Adipocyte (in vitro differentiated cells): ENCODE measurements at regions not wholly inside any gene's neighbourhood (a gene's known extent, or its start where the extent isn't known, plus 50 kb on each side); places are given as distances from the start of the nearest gene placed in this dataset.
A peak's percentile ranks its signal among the peaks of the same experiment; 100 is the strongest.

Experiments used
- DNase-seq: peaks from one replicate; pipeline ENCODE4 v3.0.0-alpha.2; 2015; ENCODE audit warnings: low read depth
- H3K27me3 ChIP-seq: replicated peaks from 2 replicates; pipeline ENCODE4 v1.7.0; 2013; ENCODE audit warnings: mild to moderate bottlenecking, low read length, moderate library complexity; ENCODE audit not compliant: control insufficient read depth, insufficient read depth
- H3K36me3 ChIP-seq: 2 replicates; pipeline ENCODE4 v1.7.0; 2013; ENCODE audit warnings: low read length, mild to moderate bottlenecking, moderate library complexity; ENCODE audit not compliant: control insufficient read depth, insufficient read depth, severe bottlenecking
- H3K4me1 ChIP-seq: 2 replicates; pipeline ENCODE4 v1.7.0; 2013; ENCODE audit warnings: mild to moderate bottlenecking, low read length, moderate library complexity; ENCODE audit not compliant: control insufficient read depth, insufficient read depth
- H3K4me3 ChIP-seq: 2 replicates; pipeline ENCODE4 v1.7.0; 2013; ENCODE audit warnings: mild to moderate bottlenecking, low read length, moderate library complexity
- H3K9ac ChIP-seq: 2 replicates; pipeline ENCODE4 v1.7.0; 2013; ENCODE audit warnings: mild to moderate bottlenecking, low read length, moderate library complexity
- H3K9me3 ChIP-seq: 2 replicates; pipeline ENCODE4 v1.7.0; 2013; ENCODE audit warnings: mild to moderate bottlenecking, low read length, moderate library complexity; ENCODE audit not compliant: control insufficient read depth

GRCh38 chr3:150097588-150097890 is 126.8 kb upstream of the PFN2 start:
- Histone ChIP-seq H3K27me3 (no peaks in the 10 kb centered on the region), H3K9me3 (peaks cover 14% of the 10 kb centered on the region), H3K4me1 (peaks cover 19% of the 10 kb centered on the region), H3K36me3 (no peaks in the 10 kb centered on the region), H3K9ac (no peak overlapping the region), H3K4me3 (no peak overlapping the region)
- peak; percentile 37 for DNase-seq

GRCh38 chr3:150096700-150097587 is 126.2 kb upstream of the PFN2 start:
- H3K9ac ChIP-seq, result no peak overlapping the region
- DNase-seq, result no peak
- peaks cover 19% of the 10 kb centered on the region for H3K4me1 ChIP-seq
- no peak overlapping the region for H3K4me3 ChIP-seq
- peaks cover 14% of the 10 kb centered on the region for H3K9me3 ChIP-seq
- no peaks in the 10 kb centered on the region for H3K27me3 ChIP-seq
- no peaks in the 10 kb centered on the region for H3K36me3 ChIP-seq

GRCh38 chr3:150094150-150094933 is 123.6 kb upstream of the PFN2 start:
- Histone ChIP-seq H3K27me3 (no peaks in the 10 kb centered on the region), H3K36me3 (no peaks in the 10 kb centered on the region), H3K9ac (no peak overlapping the region), H3K4me3 (no peak overlapping the region), H3K4me1 (peaks cover 19% of the 10 kb centered on the region), H3K9me3 (no peaks in the 10 kb centered on the region)
- DNase-seq, result peak; percentile 24

- Histone ChIP-seq H3K36me3 (no peaks in the 10 kb centered on the region), H3K9ac (no peak overlapping the region), H3K9me3 (peaks cover 2% of the 10 kb centered on the region), H3K4me1 (peaks cover 6% of the 10 kb centered on the region), H3K27me3 (no peaks in the 10 kb centered on the region), H3K4me3 (no peak overlapping the region)
- DNase-seq, result no peak
Measured at GRCh38 chr3:150091626-150092025, 120.9 kb upstream of the PFN2 start.

- Histone ChIP-seq H3K36me3 (no peaks in the 10 kb centered on the region), H3K4me1 (peaks cover 6% of the 10 kb centered on the region), H3K9me3 (peaks cover 2% of the 10 kb centered on the region), H3K9ac (no peak overlapping the region), H3K27me3 (no peaks in the 10 kb centered on the region), H3K4me3 (no peak overlapping the region)
- DNase-seq, result no peak
Measured at GRCh38 chr3:150090877-150091276, 120.2 kb upstream of the PFN2 start.

GRCh38 chr3:150090006-150090405 is 119.3 kb upstream of the PFN2 start:
- no peak overlapping the region for H3K9ac ChIP-seq
- peaks cover 2% of the 10 kb centered on the region for H3K9me3 ChIP-seq
- H3K4me1 ChIP-seq, result peaks cover 6% of the 10 kb centered on the region
- no peaks in the 10 kb centered on the region for H3K27me3 ChIP-seq
- no peaks in the 10 kb centered on the region for H3K36me3 ChIP-seq
- no peak overlapping the region for H3K4me3 ChIP-seq
- DNase-seq, result no peak

GRCh38 chr3:150084128-150084527 is 113.4 kb upstream of the PFN2 start:
- Histone ChIP-seq H3K4me3 (peak overlapping the region; percentile 74), H3K9me3 (peaks cover 2% of the 10 kb centered on the region), H3K27me3 (no peaks in the 10 kb centered on the region), H3K9ac (no peak overlapping the region), H3K36me3 (no peaks in the 10 kb centered on the region), H3K4me1 (peaks cover 20% of the 10 kb centered on the region)
- no peak for DNase-seq

GRCh38 chr3:150083655-150084042 is 113.0 kb upstream of the PFN2 start:
- peak; percentile 65 for DNase-seq
- peaks cover 2% of the 10 kb centered on the region for H3K9me3 ChIP-seq
- H3K9ac ChIP-seq, result no peak overlapping the region
- no peaks in the 10 kb centered on the region for H3K27me3 ChIP-seq
- H3K4me3 ChIP-seq, result peak overlapping the region; percentile 74
- no peaks in the 10 kb centered on the region for H3K36me3 ChIP-seq
- peaks cover 25% of the 10 kb centered on the region for H3K4me1 ChIP-seq

- Histone ChIP-seq H3K4me1 (peaks cover 28% of the 10 kb centered on the region), H3K36me3 (no peaks in the 10 kb centered on the region), H3K4me3 (peak overlapping the region; percentile 74), H3K9me3 (peaks cover 2% of the 10 kb centered on the region), H3K9ac (no peak overlapping the region), H3K27me3 (no peaks in the 10 kb centered on the region)
- peak; percentile 51 for DNase-seq
Measured at GRCh38 chr3:150082898-150083654, 112.4 kb upstream of the PFN2 start.

- H3K9me3 ChIP-seq, result peaks cover 6% of the 10 kb centered on the region
- H3K9ac ChIP-seq, result no peak overlapping the region
- DNase-seq, result peak; percentile 10
- no peaks in the 10 kb centered on the region for H3K27me3 ChIP-seq
- peaks cover 28% of the 10 kb centered on the region for H3K4me1 ChIP-seq
- no peaks in the 10 kb centered on the region for H3K36me3 ChIP-seq
- H3K4me3 ChIP-seq, result no peak overlapping the region
Measured at GRCh38 chr3:150081084-150081483, 110.4 kb upstream of the PFN2 start.
